ENCODE measurements at regions not wholly inside any gene's neighbourhood (a gene's known extent, or its start where the extent isn't known, plus 50 kb on each side); places are given as distances from the start of the nearest gene placed in this dataset.

- DNase-seq (ENCODE audit: low read depth), result no peak
- no peak overlapping the region for H3K4me3 ChIP-seq (ENCODE audit: low read depth, low read length)
- TF ChIP-seq, protein P1, sequence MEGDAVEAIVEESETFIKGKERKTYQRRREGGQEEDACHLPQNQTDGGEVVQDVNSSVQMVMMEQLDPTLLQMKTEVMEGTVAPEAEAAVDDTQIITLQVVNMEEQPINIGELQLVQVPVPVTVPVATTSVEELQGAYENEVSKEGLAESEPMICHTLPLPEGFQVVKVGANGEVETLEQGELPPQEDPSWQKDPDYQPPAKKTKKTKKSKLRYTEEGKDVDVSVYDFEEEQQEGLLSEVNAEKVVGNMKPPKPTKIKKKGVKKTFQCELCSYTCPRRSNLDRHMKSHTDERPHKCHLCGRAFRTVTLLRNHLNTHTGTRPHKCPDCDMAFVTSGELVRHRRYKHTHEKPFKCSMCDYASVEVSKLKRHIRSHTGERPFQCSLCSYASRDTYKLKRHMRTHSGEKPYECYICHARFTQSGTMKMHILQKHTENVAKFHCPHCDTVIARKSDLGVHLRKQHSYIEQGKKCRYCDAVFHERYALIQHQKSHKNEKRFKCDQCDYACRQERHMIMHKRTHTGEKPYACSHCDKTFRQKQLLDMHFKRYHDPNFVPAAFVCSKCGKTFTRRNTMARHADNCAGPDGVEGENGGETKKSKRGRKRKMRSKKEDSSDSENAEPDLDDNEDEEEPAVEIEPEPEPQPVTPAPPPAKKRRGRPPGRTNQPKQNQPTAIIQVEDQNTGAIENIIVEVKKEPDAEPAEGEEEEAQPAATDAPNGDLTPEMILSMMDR (IDR thresholded peaks at IDR 0.05; ENCODE audit: insufficient read depth, low read length), result no peak
These were observed 88.2 kb upstream of the ZBED5 start for GRCh38 chr11:10946072-10946471.

GRCh38 chr11:10945196-10945595 lies 87.3 kb upstream of the ZBED5 start:
- TF ChIP-seq, protein P1 (IDR thresholded peaks at IDR 0.05; ENCODE audit: insufficient read depth, low read length), result no peak
- H3K4me3 ChIP-seq (ENCODE audit: low read depth, low read length), result no peak overlapping the region
- no peak for DNase-seq (ENCODE audit: low read depth)

DNA sequence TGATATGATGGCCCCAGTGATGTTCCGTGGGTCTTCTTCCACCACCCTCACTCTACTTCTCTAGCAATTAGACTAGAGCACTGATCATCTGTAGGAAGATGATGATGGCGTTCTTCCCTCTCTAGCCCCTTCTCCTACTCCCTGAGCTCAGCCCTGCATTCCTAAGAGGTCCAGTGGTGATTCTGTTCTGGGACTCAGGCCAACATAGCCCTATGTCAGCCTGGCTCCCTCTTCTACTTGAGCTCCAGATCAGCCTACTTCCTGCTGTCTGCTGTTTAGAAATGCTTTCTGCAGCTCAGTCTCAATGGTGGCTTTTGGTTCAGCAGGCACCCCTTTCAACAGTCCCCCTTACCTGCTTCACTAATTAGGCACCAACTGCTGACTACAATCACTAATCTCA lies 86.1 kb upstream of the ZBED5 start:
- DNase-seq (ENCODE audit: low read depth), result peak; percentile 70
- no peak overlapping the region for H3K4me3 ChIP-seq (ENCODE audit: low read depth, low read length)
- TF ChIP-seq, protein P1 (IDR thresholded peaks at IDR 0.05; ENCODE audit: insufficient read depth, low read length), result no peak

DNA sequence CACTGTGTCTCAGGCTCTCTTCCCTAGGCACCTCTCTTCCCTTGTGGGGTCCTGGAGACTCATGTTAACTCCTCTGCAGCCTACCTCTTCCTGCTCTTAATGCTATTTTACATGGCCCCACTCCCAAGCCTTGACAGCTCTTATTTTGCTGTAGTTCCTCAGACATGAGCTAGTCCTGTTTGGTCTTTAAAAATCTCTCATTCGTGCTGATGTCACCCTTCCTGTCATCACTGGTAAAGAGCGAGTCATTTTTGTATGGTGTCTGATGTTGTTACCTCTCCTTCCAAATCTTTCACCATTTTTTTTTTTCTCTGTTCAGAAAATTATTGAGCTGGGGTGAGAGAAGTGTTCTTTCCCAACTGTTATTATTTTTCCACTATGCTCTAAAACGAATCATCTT lies 84.8 kb upstream of the ZBED5 start:
- H3K4me3 ChIP-seq (ENCODE audit: low read depth, low read length), result no peak overlapping the region
- TF ChIP-seq, protein P1 (IDR thresholded peaks at IDR 0.05; ENCODE audit: insufficient read depth, low read length), result no peak
- DNase-seq (ENCODE audit: low read depth), result no peak

GRCh38 chr11:10941871-10942270 lies 84.0 kb upstream of the ZBED5 start:
- DNase-seq (ENCODE audit: low read depth), result no peak
- H3K4me3 ChIP-seq (ENCODE audit: low read depth, low read length), result no peak overlapping the region
- TF ChIP-seq, protein P1 (IDR thresholded peaks at IDR 0.05; ENCODE audit: insufficient read depth, low read length), result no peak

- H3K4me3 ChIP-seq (ENCODE audit: low read depth, low read length), result no peak overlapping the region
- DNase-seq (ENCODE audit: low read depth), result peak; percentile 27
- TF ChIP-seq, protein P1 (IDR thresholded peaks at IDR 0.05; ENCODE audit: insufficient read depth, low read length), result no peak
These were observed 83.6 kb upstream of the ZBED5 start for GRCh38 chr11:10941414-10941813.

- TF ChIP-seq, protein P1 (IDR thresholded peaks at IDR 0.05; ENCODE audit: insufficient read depth, low read length), result no peak
These were observed 81.0 kb upstream of the ZBED5 start for GRCh38 chr11:10938650-10939387.

More at GRCh38 chr11:10938650-10939387, 81.0 kb upstream of the ZBED5 start:
- DNase-seq (ENCODE audit: low read depth), result no peak
- H3K4me3 ChIP-seq (ENCODE audit: low read depth, low read length), result no peak overlapping the region
